ENCODE measurements at regions not wholly inside any gene's neighbourhood (a gene's known extent, or its start where the extent isn't known, plus 50 kb on each side); places are given as distances from the start of the nearest gene placed in this dataset.

DNA sequence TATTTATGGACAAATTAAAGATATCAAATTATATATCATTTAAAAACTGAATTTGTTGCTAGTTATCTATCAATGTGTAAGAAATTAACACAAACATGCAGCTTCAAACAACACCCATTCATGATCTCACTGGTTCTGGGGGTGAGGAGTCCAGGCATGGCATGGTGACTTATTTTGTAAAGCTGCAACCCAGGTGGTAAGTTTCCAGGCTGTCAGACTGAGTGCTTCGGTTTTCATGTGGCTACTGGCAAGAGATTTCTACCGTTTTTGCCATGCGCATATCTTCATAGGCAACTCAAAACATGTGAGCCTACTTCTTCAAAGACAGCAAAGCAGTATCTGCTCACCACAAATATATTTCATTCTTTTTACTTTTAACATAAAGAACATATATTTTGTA, 364.3 kb upstream of the BCHE start:
- no peak for DNase-seq (ENCODE audit: low spot score)

DNA sequence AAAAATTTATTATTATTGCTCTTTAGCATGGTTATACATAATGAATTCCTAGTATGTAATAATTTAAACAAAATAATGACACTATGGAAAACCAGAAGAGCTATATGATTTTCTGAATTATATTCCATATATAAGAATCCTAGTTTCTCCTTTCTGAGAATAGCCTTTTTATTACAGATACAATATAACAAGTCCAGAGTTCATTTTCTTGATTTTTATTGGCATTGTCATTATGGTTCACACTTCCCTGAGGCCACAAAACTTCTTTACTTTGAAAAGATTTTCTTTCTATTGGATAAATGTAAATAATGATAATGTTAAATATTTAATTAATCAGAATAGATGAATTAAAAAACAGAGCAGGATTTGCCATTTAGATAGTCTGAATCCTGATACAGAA, 362.3 kb upstream of the BCHE start:
- DNase-seq (ENCODE audit: low spot score): no peak

DNA sequence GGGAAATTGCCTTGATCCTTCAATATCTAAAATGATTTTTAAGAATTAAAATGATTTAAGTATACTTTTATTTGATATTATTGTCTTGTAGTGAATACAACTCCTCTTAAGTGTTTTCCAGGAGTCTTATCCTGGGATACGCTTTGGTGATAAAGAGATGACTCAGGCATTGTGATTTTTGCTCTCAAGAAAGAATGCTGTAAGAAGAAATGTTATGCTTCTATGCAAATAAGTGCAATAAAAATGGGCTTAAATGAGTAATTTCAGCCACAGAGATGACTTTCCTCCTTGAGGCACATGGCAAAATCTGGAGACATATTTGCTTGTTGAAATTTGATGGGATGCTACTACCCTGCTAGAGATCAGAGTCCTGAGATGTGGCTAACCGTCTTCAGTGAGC, 358.6 kb upstream of the BCHE start:
- no peak for DNase-seq (ENCODE audit: low spot score)

DNA sequence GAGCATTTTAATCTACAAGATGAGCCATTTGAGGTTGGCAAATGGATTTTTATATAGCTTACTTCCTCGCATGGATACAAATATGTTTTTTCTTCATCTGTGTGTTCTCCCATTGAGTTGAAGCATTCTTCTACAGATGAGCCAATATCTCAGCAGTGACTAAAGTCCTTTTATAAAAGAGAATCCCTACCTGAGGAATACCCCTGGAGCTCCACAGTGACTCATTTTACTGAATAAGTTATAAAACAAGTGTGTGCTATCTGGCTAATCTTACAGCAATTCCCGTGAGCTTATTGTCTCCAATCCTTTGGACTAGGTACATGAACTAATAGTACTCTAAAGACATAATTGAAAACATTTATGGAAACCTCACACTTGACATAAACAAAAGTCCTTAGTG, 354.2 kb upstream of the BCHE start:
- no peak for DNase-seq (ENCODE audit: low spot score)

DNA sequence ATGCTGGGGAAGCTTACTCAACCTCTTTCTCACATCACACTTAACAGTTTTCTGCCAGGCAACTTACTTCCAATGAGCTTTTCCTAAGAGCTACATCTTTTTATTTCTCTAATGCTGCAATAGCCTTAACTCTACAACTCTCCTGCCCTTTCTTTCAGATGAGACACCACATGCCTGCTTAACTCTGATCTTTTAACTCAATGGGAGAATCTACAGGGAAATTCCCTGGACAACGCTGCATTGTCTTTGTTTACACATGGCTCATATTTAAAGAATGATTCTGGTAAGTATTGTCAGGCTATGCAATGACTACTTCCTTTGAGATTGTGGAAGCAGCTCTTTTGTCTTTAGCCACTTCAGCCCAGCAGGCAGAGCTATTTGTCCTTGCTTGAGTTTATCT, 353.1 kb upstream of the BCHE start:
- no peak for DNase-seq (ENCODE audit: low spot score)

DNA sequence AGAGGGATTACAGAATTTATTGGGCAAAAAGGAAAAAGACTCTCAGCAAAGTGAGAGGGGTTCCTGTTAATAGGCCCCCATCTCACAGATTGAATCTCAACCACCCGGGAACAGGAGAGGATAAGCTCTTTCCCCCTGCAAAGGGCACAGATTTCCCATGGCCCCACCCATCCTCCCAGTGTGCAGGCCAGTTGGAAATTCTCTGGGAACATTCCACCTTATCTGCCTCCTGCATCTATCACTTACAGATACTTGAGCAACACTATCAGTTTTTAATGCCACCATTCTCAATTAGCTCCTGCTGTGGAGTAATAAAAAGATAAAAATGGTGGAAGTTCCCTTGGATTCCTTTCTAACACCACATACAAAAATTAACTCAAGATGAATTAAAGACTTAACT, 350.0 kb upstream of the BCHE start:
- DNase-seq (ENCODE audit: low spot score): no peak

DNA sequence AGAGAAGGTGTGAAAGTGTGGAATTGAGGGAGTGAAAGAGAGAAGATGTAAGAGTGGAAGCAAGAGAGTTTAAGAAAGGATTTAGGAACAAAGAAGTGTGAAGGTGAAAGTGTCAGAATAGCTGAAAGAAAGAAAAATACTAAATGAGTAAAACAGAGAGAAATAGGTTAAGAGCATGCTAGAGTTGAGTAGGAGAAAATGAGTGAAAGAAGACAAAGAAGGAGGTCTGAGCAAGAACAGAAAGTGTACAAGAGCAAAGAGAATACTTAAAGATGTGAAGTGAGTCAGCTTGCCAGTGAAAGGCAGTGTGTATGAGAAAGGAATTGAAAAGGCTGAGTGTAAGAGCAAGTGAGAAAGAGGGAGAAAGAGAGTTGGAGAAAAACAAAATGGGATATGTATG, 348.8 kb upstream of the BCHE start:
- DNase-seq (ENCODE audit: low spot score): no peak

DNA sequence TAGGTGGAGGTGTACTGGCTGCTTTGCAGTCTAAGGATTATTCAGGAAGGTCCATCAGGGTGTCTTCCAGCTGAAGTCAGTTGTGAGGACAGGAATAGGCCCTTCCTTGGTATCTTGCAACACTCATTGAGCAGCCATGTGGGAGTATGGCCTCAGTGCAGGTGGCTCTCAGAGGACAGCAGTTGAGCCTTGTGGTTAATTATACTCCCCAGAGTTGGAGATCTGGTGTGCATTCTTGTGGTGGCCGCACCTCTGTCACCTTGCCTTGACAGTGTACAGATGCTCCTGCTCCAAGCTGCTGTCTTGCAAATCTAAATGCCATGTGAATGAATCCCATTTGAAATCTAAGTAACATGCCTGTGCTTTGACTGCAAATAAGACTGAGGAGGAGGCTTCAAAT, 339.9 kb upstream of the BCHE start:
- DNase-seq (ENCODE audit: low spot score): no peak

DNA sequence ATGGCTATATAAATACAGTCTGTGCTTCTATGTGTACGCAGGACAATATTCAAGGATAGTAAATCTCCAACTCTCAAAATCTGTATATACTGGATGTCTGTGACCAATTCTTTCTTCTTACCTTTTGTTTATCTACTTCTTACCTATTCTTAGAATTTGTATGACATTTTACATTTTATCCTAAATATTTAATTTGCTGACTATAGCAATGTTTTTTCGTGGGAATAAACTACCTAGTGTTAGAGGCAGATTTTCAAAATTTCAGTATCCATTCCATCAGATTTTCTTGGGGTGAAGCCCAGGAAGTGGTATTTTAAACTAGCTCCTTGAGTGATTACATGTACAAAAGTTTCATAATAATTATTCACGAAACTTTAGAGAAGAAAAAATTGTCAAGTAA, 334.5 kb upstream of the BCHE start:
- no peak for DNase-seq (ENCODE audit: low spot score)

DNA sequence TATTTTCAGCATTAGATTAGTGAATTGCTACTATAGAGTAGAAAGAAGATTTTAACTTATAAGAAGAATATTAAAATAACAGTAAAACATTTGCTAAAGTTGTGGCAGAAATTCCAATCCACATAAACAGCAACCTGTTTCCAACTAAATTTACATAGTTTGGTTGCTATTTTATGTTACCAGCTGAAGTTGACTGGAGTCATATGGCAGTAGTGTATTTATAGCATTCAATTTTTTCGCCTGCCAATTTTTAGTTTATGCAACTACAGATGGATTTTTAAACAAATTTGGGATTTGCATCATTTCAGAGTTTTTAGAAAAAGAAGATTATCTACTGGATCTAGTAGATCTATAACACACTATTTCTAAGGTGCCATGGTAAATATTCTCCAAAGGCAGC, 332.5 kb upstream of the BCHE start:
- DNase-seq (ENCODE audit: low spot score): no peak

DNA sequence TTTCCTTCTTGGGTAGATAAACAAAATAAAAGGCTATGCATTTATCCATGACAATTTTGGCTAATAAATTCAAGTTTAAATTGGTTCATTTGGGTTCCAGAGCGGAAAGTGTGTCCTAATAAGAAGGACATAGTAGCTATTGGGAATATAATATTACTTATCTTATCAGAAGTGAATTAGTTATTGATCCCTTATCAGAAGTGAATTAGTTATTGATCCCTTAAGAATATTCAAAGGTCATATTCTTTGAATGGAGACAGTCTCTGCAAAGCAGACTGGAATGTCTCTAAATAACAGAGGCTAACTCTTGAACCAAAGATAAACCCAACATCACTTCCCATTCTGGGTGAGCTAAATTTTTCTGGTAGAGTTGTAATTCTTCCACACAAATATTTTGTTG, 290.7 kb upstream of the BCHE start:
- DNase-seq (ENCODE audit: low spot score): no peak

DNA sequence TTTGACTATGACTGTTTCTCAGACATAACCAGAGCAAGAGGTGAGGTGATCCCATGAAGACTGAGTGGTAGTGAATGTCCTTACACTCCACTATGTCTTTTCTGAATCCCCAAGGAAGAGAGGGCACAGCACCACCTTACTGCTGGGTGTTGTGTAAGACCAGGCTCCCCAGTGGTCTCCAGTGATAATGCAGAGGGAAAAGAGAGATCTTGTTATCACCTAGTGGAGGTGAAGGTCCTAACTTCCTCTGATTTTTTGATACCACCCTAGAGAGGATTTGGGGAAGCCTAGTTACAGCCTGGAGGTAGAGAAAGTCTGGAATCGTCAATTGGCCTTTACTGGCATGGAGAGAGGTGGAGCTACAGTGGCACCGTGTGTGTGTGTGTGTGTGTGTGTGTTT, 288.0 kb upstream of the BCHE start:
- DNase-seq (ENCODE audit: low spot score): no peak

DNA sequence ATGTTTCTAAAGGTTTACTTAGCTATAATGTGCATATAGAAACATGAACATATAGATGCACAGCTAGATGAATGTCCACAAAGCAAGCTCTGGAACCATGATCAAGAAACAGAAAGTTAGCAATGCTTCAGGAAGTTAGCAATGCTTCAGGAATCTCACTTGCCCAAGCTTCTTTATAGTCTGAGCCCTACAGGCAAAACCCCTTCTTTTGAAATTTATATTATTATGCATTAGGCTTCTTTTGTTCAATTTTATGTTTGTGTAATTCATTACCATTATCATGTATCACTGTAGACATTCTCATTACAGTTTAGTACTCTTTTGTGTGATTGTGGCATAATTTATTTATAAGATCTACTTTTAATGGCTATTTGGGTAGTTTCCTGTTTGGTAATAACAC, 286.4 kb upstream of the BCHE start:
- no peak for DNase-seq (ENCODE audit: low spot score)

DNA sequence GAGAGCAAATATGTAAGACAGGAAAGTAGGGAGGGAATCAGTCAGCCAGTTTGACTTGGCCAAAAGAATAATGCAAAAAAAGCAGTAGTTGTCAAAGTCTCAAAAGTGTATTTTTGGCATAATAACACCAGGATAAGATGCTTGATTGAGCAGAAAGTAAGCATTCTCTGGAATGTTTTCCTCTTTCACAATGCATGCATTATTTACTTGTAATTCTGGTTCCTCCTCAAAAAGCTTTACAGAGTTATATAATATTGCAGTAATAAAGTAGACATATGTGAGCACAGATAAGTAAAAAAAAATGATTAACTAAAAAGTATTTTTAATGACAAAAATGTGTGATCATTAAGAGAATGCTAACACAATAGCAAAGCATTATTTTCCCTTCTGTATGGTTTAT, 285.9 kb upstream of the BCHE start:
- DNase-seq (ENCODE audit: low spot score): no peak

DNA sequence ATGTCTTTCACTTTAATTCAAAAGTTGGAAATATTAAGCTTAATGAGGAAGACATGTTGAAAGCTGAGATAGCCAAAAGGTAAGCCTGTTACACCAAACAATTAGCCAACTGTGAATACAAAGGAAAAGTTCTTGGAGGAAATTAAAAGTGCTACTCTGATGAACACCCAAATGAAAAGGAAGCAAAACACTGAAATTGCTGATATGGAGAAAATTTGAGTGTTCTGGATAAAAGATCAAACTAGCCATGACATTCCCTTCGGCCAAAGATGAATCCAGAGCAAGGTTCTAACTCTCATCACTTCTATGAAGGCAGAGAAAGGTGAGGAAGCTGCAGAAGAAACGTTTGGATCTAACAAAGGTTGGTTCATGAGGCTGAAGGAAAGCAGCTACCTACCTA, 280.8 kb upstream of the BCHE start:
- no peak for DNase-seq (ENCODE audit: low spot score)

DNA sequence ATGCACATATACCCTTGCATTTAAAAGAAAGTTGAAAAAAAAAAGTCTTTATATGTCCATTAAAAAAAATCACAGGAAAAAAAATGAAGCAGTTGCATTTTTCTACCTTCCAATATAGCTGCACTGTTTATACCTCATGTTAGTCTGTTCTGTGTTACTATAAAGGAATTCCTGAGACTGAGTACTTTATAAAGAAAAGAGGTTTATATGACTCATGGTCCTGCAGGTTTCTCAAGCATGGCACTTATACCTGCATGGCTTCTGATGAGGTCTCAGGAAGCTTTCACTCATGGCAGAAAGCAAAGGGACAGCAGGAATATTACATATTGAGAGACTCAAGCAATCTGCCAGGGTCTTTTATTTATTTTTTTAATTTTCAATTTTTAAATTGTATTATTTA, 277.2 kb upstream of the BCHE start:
- DNase-seq (ENCODE audit: low spot score): no peak

DNA sequence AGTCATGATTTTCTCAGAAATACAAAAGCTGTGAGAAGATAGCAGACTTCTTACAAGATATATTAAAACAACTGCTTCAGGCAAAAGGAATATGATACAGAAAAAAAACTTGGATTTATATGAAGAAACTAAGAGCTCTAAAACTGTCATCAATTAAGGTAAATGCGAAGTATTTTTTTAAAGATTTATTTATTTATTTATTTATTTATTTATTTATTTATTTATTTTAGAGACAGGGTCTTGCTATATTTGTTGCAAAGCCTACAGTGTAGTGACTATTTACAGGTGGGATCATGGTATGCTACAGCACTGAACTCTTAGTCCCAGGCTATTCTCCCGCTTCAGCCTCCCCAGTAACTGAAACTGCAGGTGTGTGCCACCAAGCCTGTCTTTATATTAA, 274.3 kb upstream of the BCHE start:
- no peak for DNase-seq (ENCODE audit: low spot score)

DNA sequence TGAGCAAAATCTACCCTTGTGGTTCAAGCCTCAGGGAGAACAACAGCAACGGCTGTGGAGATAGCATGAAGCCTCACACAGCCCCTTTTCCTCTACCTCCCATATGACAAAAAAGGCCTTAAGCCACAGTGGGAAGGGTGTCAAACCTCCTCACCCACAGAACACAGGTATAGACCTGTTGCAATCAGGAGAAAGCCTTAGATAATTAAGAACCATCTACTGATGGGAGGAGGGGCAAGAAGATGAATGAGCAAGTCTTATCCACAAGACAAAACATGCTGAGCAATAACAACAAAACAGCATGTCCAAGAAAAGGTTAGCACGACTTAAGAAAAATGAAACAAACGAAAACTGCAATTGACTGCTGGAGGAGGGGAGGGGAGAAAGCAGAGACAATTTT, 272.9 kb upstream of the BCHE start:
- no peak for DNase-seq (ENCODE audit: low spot score)

DNA sequence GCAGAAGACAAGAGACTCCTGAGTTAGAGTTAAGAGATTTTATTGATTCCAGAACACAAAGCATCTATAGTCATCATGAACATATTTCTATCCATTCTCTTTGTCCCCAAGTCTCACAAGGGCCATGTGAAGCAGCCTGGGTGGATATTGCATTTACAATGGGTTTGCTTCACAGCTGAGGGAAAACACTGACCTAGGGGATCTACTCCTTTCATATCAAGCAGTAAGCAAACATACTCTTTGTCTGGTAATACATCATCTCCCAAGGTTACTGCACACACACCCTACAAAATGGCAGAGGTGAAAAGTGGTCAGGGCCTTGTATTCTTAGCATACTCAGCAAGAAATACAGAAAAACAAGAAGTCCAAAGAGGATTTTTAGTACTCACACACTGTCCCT, 267.7 kb upstream of the BCHE start:
- DNase-seq (ENCODE audit: low spot score): no peak

DNA sequence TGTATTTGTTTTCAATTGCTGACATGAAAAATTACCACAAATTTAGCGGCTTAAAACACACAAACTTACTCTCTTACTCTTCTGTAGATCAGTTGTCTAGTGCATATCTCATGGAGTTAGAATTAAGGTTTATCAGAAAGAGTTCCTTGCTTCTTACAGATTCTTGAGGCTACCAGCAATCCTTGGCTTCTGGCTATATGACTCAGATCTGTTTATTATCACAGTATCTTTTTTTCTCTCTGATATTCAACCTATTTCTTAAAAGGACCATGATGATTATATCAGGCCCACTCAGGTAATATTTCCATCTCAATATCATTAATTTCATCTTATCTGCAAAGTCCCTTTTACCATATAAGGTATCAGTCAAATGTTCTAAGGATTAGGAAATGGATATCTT, 263.5 kb upstream of the BCHE start:
- no peak for DNase-seq (ENCODE audit: low spot score)

DNA sequence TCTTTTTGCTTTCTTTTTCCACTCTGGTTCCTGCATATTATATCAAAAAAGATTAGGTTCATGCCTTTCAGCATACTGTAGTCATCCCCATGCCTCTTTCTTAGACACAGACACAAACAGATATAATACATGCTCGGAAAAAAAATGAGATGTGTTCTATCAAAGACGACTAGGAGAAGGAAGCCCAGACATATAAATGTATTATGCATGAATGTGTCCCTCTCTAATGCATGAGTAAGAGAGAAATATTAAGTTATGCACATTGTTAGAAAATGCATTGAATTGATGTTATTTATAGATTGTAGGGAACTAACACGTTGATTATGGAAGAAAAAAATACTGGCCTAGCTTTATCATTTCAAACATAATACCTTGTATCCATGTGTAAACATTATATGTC, 252.4 kb upstream of the BCHE start:
- no peak for DNase-seq (ENCODE audit: low spot score)

DNA sequence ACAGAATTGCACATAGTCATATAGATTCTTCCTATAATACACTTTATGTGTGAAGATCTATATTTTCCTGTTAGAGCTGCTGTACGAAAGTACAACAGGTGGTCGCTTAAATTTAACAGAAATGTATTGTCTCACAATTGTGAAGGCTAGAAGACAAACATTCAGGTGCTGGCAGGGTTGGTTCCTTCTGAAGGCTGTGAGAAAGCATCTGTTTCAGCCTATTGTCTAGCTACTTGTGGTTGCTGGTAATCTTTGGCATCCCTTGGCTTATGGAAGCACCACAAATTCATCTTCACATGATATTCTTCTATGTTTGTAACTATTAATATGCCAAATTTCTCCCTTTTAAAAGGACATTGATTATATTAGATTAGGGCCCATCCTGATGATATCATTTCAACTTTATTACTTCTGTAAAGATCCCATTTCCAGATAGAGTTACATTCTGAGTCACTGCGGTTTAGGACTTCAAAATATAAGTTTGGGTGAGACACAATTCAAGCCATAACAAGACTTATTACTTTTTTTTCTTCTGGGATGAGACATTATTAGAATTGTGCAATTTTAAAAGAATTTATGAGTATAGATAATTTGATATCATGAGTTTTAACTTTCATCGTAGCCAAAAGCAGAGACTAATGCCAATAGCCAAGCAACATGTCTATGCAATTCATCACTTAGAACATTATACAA, 248.1 kb upstream of the BCHE start:
- no peak for DNase-seq (ENCODE audit: low spot score)

DNA sequence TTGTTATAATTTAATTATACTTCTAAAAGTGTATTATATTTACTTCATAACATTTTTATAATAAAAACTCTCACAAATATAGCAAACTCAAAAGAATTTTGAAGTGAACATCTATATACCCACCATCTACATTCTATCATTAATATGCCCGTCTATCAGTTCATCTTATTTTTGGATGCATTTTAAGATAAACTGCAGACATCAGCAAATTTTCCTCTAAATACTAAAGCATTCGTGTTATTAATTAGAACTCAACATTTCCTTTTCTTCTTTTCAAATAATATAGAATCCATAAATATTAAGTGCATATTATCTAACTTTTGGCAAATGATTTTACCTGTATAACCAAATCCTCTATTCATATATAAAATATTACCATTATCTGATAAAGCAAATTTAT, 242.9 kb upstream of the BCHE start:
- DNase-seq (ENCODE audit: low spot score): no peak

DNA sequence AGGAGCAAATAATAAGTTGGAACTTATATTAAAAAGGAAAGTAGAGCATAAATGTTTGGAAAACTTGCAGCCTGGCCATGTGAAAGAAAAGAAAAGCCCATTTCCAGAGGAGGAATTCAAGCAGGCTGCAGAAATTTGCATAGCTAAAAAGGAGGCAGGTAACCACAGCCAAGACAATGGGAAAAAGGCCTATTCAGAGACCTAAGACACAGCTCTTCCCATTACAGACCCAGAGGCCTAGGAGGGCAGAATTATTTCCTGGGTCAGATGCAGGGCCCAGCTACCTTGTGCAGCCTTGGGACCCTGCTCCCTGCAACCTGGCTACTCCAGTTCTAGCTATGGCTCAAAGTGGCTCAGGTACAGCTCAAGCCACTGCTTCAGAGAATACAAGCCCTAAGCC, 234.6 kb upstream of the BCHE start:
- no peak for DNase-seq (ENCODE audit: low spot score)

DNA sequence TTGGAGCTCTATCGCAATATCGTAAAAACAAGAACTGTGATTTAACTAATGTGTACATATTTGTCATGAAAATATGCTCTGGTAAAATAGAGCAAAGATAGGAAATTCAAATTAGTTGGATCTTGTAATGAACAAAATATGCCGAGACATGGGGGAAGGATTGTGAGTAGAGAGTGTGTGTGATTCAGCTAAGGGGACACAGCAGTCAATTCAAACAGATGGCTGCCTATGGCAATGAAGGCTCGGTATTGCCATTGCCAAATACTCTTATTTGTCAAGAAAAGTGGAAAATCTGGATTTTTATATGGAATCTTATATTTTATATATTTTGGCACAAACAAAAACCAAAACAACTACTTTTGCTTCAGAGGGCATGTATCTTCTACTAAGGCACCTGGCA, 227.3 kb upstream of the BCHE start:
- no peak for DNase-seq (ENCODE audit: low spot score)

Measured in pons (tissue), 1 donor.